ENCODE measurements at regions not wholly inside any gene's neighbourhood (a gene's known extent, or its start where the extent isn't known, plus 50 kb on each side); places are given as distances from the start of the nearest gene placed in this dataset.

DNA sequence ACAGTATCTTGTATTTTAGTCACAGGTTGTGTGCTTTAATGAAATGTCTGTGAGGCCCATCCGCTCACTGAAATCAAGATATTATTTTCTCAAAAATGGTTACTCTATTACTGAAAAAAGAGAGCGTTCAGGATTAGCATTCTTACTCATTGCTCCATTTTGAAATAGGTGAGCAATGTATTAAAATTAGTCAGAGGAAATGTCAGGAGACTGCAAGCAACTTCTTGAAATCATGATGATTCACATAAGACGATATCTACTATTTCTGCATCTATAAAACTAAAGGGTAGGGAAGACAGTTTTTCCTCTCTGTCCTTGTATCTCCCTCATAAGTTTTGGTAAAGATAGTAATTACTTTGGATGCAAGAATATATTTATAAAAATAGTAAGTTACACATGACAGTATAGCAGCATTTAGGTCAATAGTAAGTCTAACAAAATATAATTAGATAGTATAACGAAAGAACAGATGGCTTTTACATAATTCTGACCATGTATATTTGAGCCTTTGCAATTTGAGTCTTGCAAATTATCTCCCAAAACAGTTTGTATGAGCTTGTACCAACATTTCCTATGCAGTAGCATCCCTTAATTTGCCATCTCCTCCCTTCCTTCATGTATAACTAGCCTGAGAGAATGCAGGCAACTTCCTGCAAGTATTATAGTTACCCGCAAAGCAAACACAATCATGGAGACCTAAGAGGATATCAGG lies 937.8 kb downstream of the PCDH7 start:
- TF ChIP-seq ZNF274 (IDR thresholded peaks at IDR 0.05; ENCODE audit: low read depth, low read length) (no peak), YY1 (IDR thresholded peaks at IDR 0.05; ENCODE audit: insufficient read depth, insufficient read length) (no peak), SUZ12 (IDR thresholded peaks at IDR 0.05; ENCODE audit: extremely low read depth, insufficient read depth, insufficient read length) (no peak)

Data from NT2/D1 (cell line).